OCI-LY3 (cell line): ENCODE measurements at regions not wholly inside any gene's neighbourhood (a gene's known extent, or its start where the extent isn't known, plus 50 kb on each side); places are given as distances from the start of the nearest gene placed in this dataset.
"Not testable (repeated sequence)": the region's sequence is repeated elsewhere in the genome, so short reads cannot be mapped to it uniquely, and the experiment has no call there.

Experiments used
- CTCF ChIP-seq: fragments of 200-600, 300-600 bp; sonication (generic); IDR thresholded peaks from 2 replicates; pipeline ENCODE4 v1.5.1; 2014; ENCODE audit warnings: antibody characterized with exemption, low read length, low read depth
- EZH2phosphoT487 ChIP-seq: fragments of 200-600 bp; shearing (Covaris generic); IDR thresholded peaks from 2 replicates; pipeline ENCODE4 v1.6.1; 2018; ENCODE audit warnings: antibody characterized with exemption, mixed run types, low read depth

- TF ChIP-seq CTCF, EZH2phosphoT487: not testable (repeated sequence)
These were observed 217.9 kb downstream of the SPATA31A1 start for GRCh38 chr9:39573024-39574022.
